A549 (cell line): ENCODE measurements at regions not wholly inside any gene's neighbourhood (a gene's known extent, or its start where the extent isn't known, plus 50 kb on each side); places are given as distances from the start of the nearest gene placed in this dataset.
"Not testable (repeated sequence)": the region's sequence is repeated elsewhere in the genome, so short reads cannot be mapped to it uniquely, and the experiment has no call there.

Experiments
- JUNB ChIP-seq: fragments of >200 bp; sonication (Bioruptor Twin); formaldehyde crosslinking; IDR thresholded peaks from 2 replicates; pipeline ENCODE4 v1.6.1; 2016
- MAZ ChIP-seq: fragments of 150-350 bp; IDR thresholded peaks from 2 replicates; pipeline ENCODE4 v1.6.1; 2014; ENCODE audit warnings: antibody characterized with exemption, low read depth, low read length, borderline replicate concordance
- TP53 ChIP-seq: fragments of 250-450 bp; sonication (Bioruptor Pico); IDR thresholded peaks from 2 replicates; pipeline ENCODE4 v1.5.0; 2021; ENCODE audit warnings: mild to moderate bottlenecking, moderate library complexity
- TF ChIP-seq, protein P1 (sequence below): fragments of >200 bp; sonication (Bioruptor Twin); formaldehyde crosslinking; IDR thresholded peaks from 3 replicates; pipeline ENCODE4 v1.5.1; 2016

DNA sequence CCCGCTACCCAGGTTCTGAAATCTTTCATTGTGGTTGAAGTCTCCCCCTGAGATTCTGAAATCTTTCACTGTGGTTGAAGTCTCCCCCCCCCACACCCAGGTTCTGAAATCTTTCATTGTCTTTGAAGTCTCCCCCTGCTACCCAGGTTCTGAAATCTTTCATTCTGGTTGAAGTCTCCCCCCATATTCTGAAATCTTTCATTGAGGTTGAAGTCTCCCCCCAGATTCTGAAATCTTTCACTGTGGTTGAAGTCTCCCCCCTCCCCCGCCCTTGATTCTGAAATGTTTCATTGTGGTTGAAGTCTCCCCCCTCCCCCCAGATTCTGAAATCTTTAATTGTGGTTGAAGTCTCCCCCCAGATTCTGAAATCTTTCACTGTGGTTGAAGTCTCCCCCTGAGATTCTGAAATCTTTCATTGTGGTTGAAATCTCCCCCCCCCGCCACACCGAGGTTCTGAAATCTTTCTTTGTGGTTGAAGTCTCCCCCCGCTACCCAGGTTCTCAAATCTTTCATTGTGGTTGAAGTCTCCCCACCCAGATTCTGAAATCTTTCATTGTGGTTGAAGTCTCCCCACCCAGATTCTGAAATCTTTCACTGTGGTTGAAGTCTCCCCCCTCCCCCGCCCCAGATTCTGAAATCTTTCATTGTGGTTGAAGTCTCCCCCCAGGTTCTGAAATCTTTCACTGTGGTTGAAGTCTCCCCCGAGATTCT lies 915.2 kb downstream of the BRD1 start:
- TF ChIP-seq, protein P1, sequence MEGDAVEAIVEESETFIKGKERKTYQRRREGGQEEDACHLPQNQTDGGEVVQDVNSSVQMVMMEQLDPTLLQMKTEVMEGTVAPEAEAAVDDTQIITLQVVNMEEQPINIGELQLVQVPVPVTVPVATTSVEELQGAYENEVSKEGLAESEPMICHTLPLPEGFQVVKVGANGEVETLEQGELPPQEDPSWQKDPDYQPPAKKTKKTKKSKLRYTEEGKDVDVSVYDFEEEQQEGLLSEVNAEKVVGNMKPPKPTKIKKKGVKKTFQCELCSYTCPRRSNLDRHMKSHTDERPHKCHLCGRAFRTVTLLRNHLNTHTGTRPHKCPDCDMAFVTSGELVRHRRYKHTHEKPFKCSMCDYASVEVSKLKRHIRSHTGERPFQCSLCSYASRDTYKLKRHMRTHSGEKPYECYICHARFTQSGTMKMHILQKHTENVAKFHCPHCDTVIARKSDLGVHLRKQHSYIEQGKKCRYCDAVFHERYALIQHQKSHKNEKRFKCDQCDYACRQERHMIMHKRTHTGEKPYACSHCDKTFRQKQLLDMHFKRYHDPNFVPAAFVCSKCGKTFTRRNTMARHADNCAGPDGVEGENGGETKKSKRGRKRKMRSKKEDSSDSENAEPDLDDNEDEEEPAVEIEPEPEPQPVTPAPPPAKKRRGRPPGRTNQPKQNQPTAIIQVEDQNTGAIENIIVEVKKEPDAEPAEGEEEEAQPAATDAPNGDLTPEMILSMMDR = not testable (repeated sequence)
- TF ChIP-seq JUNB; TP53 (CRISPR knock-in tag); MAZ: not testable (repeated sequence)
